ENCODE measurements at regions not wholly inside any gene's neighbourhood (a gene's known extent, or its start where the extent isn't known, plus 50 kb on each side); places are given as distances from the start of the nearest gene placed in this dataset.

GRCh38 chr10:36604316-36604715 lies 521.1 kb upstream of the ANKRD30A start:
- H3K4me3 ChIP-seq (ENCODE audit: low read depth, low read length) = no peak overlapping the region
- no peak for DNase-seq (ENCODE audit: low read depth in 4 of 6, low spot score in 6 of 6)
- no peak overlapping the region for H3K27ac ChIP-seq (ENCODE audit: low read depth, low read length)
- no peaks in the 10 kb centered on the region for H3K9me3 ChIP-seq (ENCODE audit: control insufficient read depth, insufficient read depth, low read length)
- H3K4me1 ChIP-seq (ENCODE audit: control insufficient read depth, insufficient read depth, low read length) = no peaks in the 10 kb centered on the region
- no peaks in the 10 kb centered on the region for H3K36me3 ChIP-seq (ENCODE audit: control insufficient read depth, insufficient read depth, low read length)
- 100% methylated on average over 1 of the region's 2 CpGs for WGBS (ENCODE audit: insufficient coverage)
- no peaks in the 10 kb centered on the region for H3K27me3 ChIP-seq (ENCODE audit: control insufficient read depth, insufficient read depth, low read length)

GRCh38 chr10:36603688-36604087 lies 521.7 kb upstream of the ANKRD30A start:
- no peaks in the 10 kb centered on the region for H3K9me3 ChIP-seq (ENCODE audit: control insufficient read depth, insufficient read depth, low read length)
- no peaks in the 10 kb centered on the region for H3K27me3 ChIP-seq (ENCODE audit: control insufficient read depth, insufficient read depth, low read length)
- no CpG with 5 or more reads among the region's 4 CpGs for WGBS (ENCODE audit: insufficient coverage)
- no peak for DNase-seq (ENCODE audit: low read depth in 4 of 6, low spot score in 6 of 6)
- no peaks in the 10 kb centered on the region for H3K36me3 ChIP-seq (ENCODE audit: control insufficient read depth, insufficient read depth, low read length)
- no peak overlapping the region for H3K4me3 ChIP-seq (ENCODE audit: low read depth, low read length)
- no peak overlapping the region for H3K27ac ChIP-seq (ENCODE audit: low read depth, low read length)
- no peaks in the 10 kb centered on the region for H3K4me1 ChIP-seq (ENCODE audit: control insufficient read depth, insufficient read depth, low read length)

GRCh38 chr10:36602374-36602773 lies 523.0 kb upstream of the ANKRD30A start:
- Histone ChIP-seq H3K4me1 (ENCODE audit: control insufficient read depth, insufficient read depth, low read length) (no peaks in the 10 kb centered on the region), H3K4me3 (ENCODE audit: low read depth, low read length) (no peak overlapping the region), H3K27ac (ENCODE audit: low read depth, low read length) (no peak overlapping the region), H3K9me3 (ENCODE audit: control insufficient read depth, insufficient read depth, low read length) (no peaks in the 10 kb centered on the region), H3K36me3 (ENCODE audit: control insufficient read depth, insufficient read depth, low read length) (no peaks in the 10 kb centered on the region), H3K27me3 (ENCODE audit: control insufficient read depth, insufficient read depth, low read length) (no peaks in the 10 kb centered on the region)
- no CpG with 5 or more reads among the region's 4 CpGs for WGBS (ENCODE audit: insufficient coverage)
- DNase-seq (ENCODE audit: low read depth in 4 of 6, low spot score in 6 of 6) = no peak

- no peak for DNase-seq (ENCODE audit: low read depth in 4 of 6, low spot score in 6 of 6)
- Histone ChIP-seq H3K4me3 (ENCODE audit: low read depth, low read length) (no peak overlapping the region), H3K9me3 (ENCODE audit: control insufficient read depth, insufficient read depth, low read length) (no peaks in the 10 kb centered on the region), H3K27me3 (ENCODE audit: control insufficient read depth, insufficient read depth, low read length) (no peaks in the 10 kb centered on the region), H3K36me3 (ENCODE audit: control insufficient read depth, insufficient read depth, low read length) (no peaks in the 10 kb centered on the region), H3K27ac (ENCODE audit: low read depth, low read length) (no peak overlapping the region), H3K4me1 (ENCODE audit: control insufficient read depth, insufficient read depth, low read length) (no peaks in the 10 kb centered on the region)
- WGBS (ENCODE audit: insufficient coverage) = 63% methylated on average over 2 of the region's 3 CpGs
Measured at GRCh38 chr10:36597756-36598320, 527.6 kb upstream of the ANKRD30A start.

- no peaks in the 10 kb centered on the region for H3K36me3 ChIP-seq (ENCODE audit: control insufficient read depth, insufficient read depth, low read length)
- no peak overlapping the region for H3K27ac ChIP-seq (ENCODE audit: low read depth, low read length)
- DNase-seq (ENCODE audit: low read depth in 4 of 6, low spot score in 6 of 6) = no peak
- H3K4me3 ChIP-seq (ENCODE audit: low read depth, low read length) = no peak overlapping the region
- WGBS (ENCODE audit: insufficient coverage) = no CpG with 5 or more reads among the region's 5 CpGs
- H3K4me1 ChIP-seq (ENCODE audit: control insufficient read depth, insufficient read depth, low read length) = no peaks in the 10 kb centered on the region
- H3K9me3 ChIP-seq (ENCODE audit: control insufficient read depth, insufficient read depth, low read length) = no peaks in the 10 kb centered on the region
- H3K27me3 ChIP-seq (ENCODE audit: control insufficient read depth, insufficient read depth, low read length) = no peaks in the 10 kb centered on the region
Measured at GRCh38 chr10:36592964-36593363, 532.4 kb upstream of the ANKRD30A start.

GRCh38 chr10:36591436-36591835 lies 534.0 kb upstream of the ANKRD30A start:
- Histone ChIP-seq H3K36me3 (ENCODE audit: control insufficient read depth, insufficient read depth, low read length) (no peaks in the 10 kb centered on the region), H3K9me3 (ENCODE audit: control insufficient read depth, insufficient read depth, low read length) (no peaks in the 10 kb centered on the region), H3K4me3 (ENCODE audit: low read depth, low read length) (no peak overlapping the region), H3K27ac (ENCODE audit: low read depth, low read length) (no peak overlapping the region), H3K27me3 (ENCODE audit: control insufficient read depth, insufficient read depth, low read length) (no peaks in the 10 kb centered on the region), H3K4me1 (ENCODE audit: control insufficient read depth, insufficient read depth, low read length) (no peaks in the 10 kb centered on the region)
- WGBS (ENCODE audit: insufficient coverage) = no CpG with 5 or more reads among the region's 2 CpGs
- DNase-seq (ENCODE audit: low read depth in 4 of 6, low spot score in 6 of 6) = no peak

- Histone ChIP-seq H3K4me1 (ENCODE audit: control insufficient read depth, insufficient read depth, low read length) (no peaks in the 10 kb centered on the region), H3K4me3 (ENCODE audit: low read depth, low read length) (no peak overlapping the region), H3K27ac (ENCODE audit: low read depth, low read length) (no peak overlapping the region), H3K36me3 (ENCODE audit: control insufficient read depth, insufficient read depth, low read length) (no peaks in the 10 kb centered on the region), H3K27me3 (ENCODE audit: control insufficient read depth, insufficient read depth, low read length) (no peaks in the 10 kb centered on the region), H3K9me3 (ENCODE audit: control insufficient read depth, insufficient read depth, low read length) (no peaks in the 10 kb centered on the region)
- no peak for DNase-seq (ENCODE audit: low read depth in 4 of 6, low spot score in 6 of 6)
Measured at GRCh38 chr10:36583690-36584089, 541.7 kb upstream of the ANKRD30A start.

GRCh38 chr10:36581237-36581636 lies 544.2 kb upstream of the ANKRD30A start:
- Histone ChIP-seq H3K4me1 (ENCODE audit: control insufficient read depth, insufficient read depth, low read length) (no peaks in the 10 kb centered on the region), H3K9me3 (ENCODE audit: control insufficient read depth, insufficient read depth, low read length) (no peaks in the 10 kb centered on the region), H3K36me3 (ENCODE audit: control insufficient read depth, insufficient read depth, low read length) (no peaks in the 10 kb centered on the region), H3K27ac (ENCODE audit: low read depth, low read length) (no peak overlapping the region), H3K4me3 (ENCODE audit: low read depth, low read length) (no peak overlapping the region), H3K27me3 (ENCODE audit: control insufficient read depth, insufficient read depth, low read length) (no peaks in the 10 kb centered on the region)
- no peak for DNase-seq (ENCODE audit: low read depth in 4 of 6, low spot score in 6 of 6)
- WGBS (ENCODE audit: insufficient coverage) = no CpG with 5 or more reads among the region's 2 CpGs

- no peak overlapping the region for H3K4me3 ChIP-seq (ENCODE audit: low read depth, low read length)
- no peak for DNase-seq (ENCODE audit: low read depth in 4 of 6, low spot score in 6 of 6)
- no peaks in the 10 kb centered on the region for H3K9me3 ChIP-seq (ENCODE audit: control insufficient read depth, insufficient read depth, low read length)
- H3K4me1 ChIP-seq (ENCODE audit: control insufficient read depth, insufficient read depth, low read length) = no peaks in the 10 kb centered on the region
- no peaks in the 10 kb centered on the region for H3K36me3 ChIP-seq (ENCODE audit: control insufficient read depth, insufficient read depth, low read length)
- no peaks in the 10 kb centered on the region for H3K27me3 ChIP-seq (ENCODE audit: control insufficient read depth, insufficient read depth, low read length)
- WGBS (ENCODE audit: insufficient coverage) = 93% methylated on average over 2 of the region's 5 CpGs
- no peak overlapping the region for H3K27ac ChIP-seq (ENCODE audit: low read depth, low read length)
Measured at GRCh38 chr10:36578306-36578705, 547.1 kb upstream of the ANKRD30A start.

GRCh38 chr10:36577126-36577525 lies 548.3 kb upstream of the ANKRD30A start:
- no CpG with 5 or more reads among the region's 1 CpG for WGBS (ENCODE audit: insufficient coverage)

More at GRCh38 chr10:36577126-36577525, 548.3 kb upstream of the ANKRD30A start:
- no peaks in the 10 kb centered on the region for H3K4me1 ChIP-seq (ENCODE audit: control insufficient read depth, insufficient read depth, low read length)
- no peaks in the 10 kb centered on the region for H3K9me3 ChIP-seq (ENCODE audit: control insufficient read depth, insufficient read depth, low read length)
- DNase-seq (ENCODE audit: low read depth in 4 of 6, low spot score in 6 of 6) = no peak
- H3K4me3 ChIP-seq (ENCODE audit: low read depth, low read length) = no peak overlapping the region
- H3K27ac ChIP-seq (ENCODE audit: low read depth, low read length) = no peak overlapping the region
- H3K27me3 ChIP-seq (ENCODE audit: control insufficient read depth, insufficient read depth, low read length) = no peaks in the 10 kb centered on the region
- H3K36me3 ChIP-seq (ENCODE audit: control insufficient read depth, insufficient read depth, low read length) = no peaks in the 10 kb centered on the region

Measured in spinal cord (tissue), 9 donors.